ENCODE measurements at regions not wholly inside any gene's neighbourhood (a gene's known extent, or its start where the extent isn't known, plus 50 kb on each side); places are given as distances from the start of the nearest gene placed in this dataset.

- Histone ChIP-seq H3K27me3 (ENCODE audit: low read length) (no peaks in the 10 kb centered on the region), H3K9me3 (ENCODE audit: low read length) (no peaks in the 10 kb centered on the region), H3K36me3 (ENCODE audit: low read depth, low read length) (no peaks in the 10 kb centered on the region), H3K79me2 (ENCODE audit: low read length) (no peaks in the 10 kb centered on the region), H3K9me2 (replicated peaks; ENCODE audit: low read length) (no peaks in the 10 kb centered on the region), H3K4me1 (ENCODE audit: insufficient read depth, low read length) (peaks cover 30% of the 10 kb centered on the region), H4K20me1 (ENCODE audit: low read length) (no peaks in the 10 kb centered on the region), H3F3A (ENCODE audit: low read length, unreplicated experiment) (no peaks in the 10 kb centered on the region), H3K27ac (ENCODE audit: low read length) (no peak overlapping the region), H2AFZ (ENCODE audit: low read length) (no peak overlapping the region), H3K4me3 (ENCODE audit: low read length) (no peak overlapping the region), H3K9ac (ENCODE audit: low read length) (no peak overlapping the region), H3K4me2 (ENCODE audit: low read length) (no peak overlapping the region)
- POLR2A ChIA-PET (ENCODE audit: unreplicated experiment), result no interaction called here
- TF ChIP-seq EZH2phosphoT487 (IDR thresholded peaks at IDR 0.05; ENCODE audit: borderline replicate concordance, low read length) (no peak), CTCF (conservative IDR thresholded peaks at IDR 0.05; ENCODE audit: low read depth, low read length) (no peak), EZH2 (IDR thresholded peaks at IDR 0.05; ENCODE audit: low read length, unreplicated experiment) (no peak)
- ATAC-seq, result no peak
- DNase-seq, result no peak
- CTCF ChIA-PET, result no interaction called here
- no TSS peak for BruUV-seq (replicated peaks)
- intact Hi-C loops (cut with micrococcal nuclease), result no loop called here
Observed at GRCh38 chr2:145321344-145321743, 801.4 kb upstream of the ZEB2 start.

GRCh38 chr2:145316496-145316895 is 796.6 kb upstream of the ZEB2 start:
- Histone ChIP-seq H3F3A (ENCODE audit: low read length, unreplicated experiment) (no peaks in the 10 kb centered on the region), H2AFZ (ENCODE audit: low read length) (no peak overlapping the region), H3K79me2 (ENCODE audit: low read length) (no peaks in the 10 kb centered on the region), H3K4me3 (ENCODE audit: low read length) (no peak overlapping the region), H3K9me2 (replicated peaks; ENCODE audit: low read length) (no peaks in the 10 kb centered on the region), H4K20me1 (ENCODE audit: low read length) (no peaks in the 10 kb centered on the region), H3K36me3 (ENCODE audit: low read depth, low read length) (no peaks in the 10 kb centered on the region), H3K9ac (ENCODE audit: low read length) (no peak overlapping the region), H3K9me3 (ENCODE audit: low read length) (no peaks in the 10 kb centered on the region), H3K4me1 (ENCODE audit: insufficient read depth, low read length) (no peaks in the 10 kb centered on the region), H3K4me2 (ENCODE audit: low read length) (no peak overlapping the region), H3K27me3 (ENCODE audit: low read length) (no peaks in the 10 kb centered on the region), H3K27ac (ENCODE audit: low read length) (no peak overlapping the region)
- intact Hi-C loops (cut with micrococcal nuclease), result no loop called here
- ATAC-seq (no peak), DNase-seq (no peak)
- TF ChIP-seq EZH2phosphoT487 (IDR thresholded peaks at IDR 0.05; ENCODE audit: borderline replicate concordance, low read length) (no peak), CTCF (conservative IDR thresholded peaks at IDR 0.05; ENCODE audit: low read depth, low read length) (no peak), EZH2 (IDR thresholded peaks at IDR 0.05; ENCODE audit: low read length, unreplicated experiment) (no peak)
- no TSS peak for BruUV-seq (replicated peaks)
- ChIA-PET POLR2A (ENCODE audit: unreplicated experiment) (no interaction called here), CTCF (no interaction called here)

- ATAC-seq, result no peak
- H3K27ac ChIP-seq (ENCODE audit: low read length), result no peak overlapping the region
- H2AFZ ChIP-seq (ENCODE audit: low read length), result no peak overlapping the region
- no peak for TF ChIP-seq EZH2phosphoT487 (IDR thresholded peaks at IDR 0.05; ENCODE audit: borderline replicate concordance, low read length)
- TF ChIP-seq EZH2 (IDR thresholded peaks at IDR 0.05; ENCODE audit: low read length, unreplicated experiment), result no peak
- no peak for TF ChIP-seq CTCF (conservative IDR thresholded peaks at IDR 0.05; ENCODE audit: low read depth, low read length)
- no peaks in the 10 kb centered on the region for H3K36me3 ChIP-seq (ENCODE audit: low read depth, low read length)
- no peaks in the 10 kb centered on the region for H3K27me3 ChIP-seq (ENCODE audit: low read length)
- no peaks in the 10 kb centered on the region for H3K79me2 ChIP-seq (ENCODE audit: low read length)
- POLR2A ChIA-PET (ENCODE audit: unreplicated experiment), result no interaction called here
- H3F3A ChIP-seq (ENCODE audit: low read length, unreplicated experiment), result no peaks in the 10 kb centered on the region
- H3K4me3 ChIP-seq (ENCODE audit: low read length), result no peak overlapping the region
- intact Hi-C loops (cut with micrococcal nuclease), result no loop called here
- no peak overlapping the region for H3K4me2 ChIP-seq (ENCODE audit: low read length)
- H4K20me1 ChIP-seq (ENCODE audit: low read length), result no peaks in the 10 kb centered on the region
- H3K9ac ChIP-seq (ENCODE audit: low read length), result no peak overlapping the region
- H3K9me3 ChIP-seq (ENCODE audit: low read length), result no peaks in the 10 kb centered on the region
- no peak for DNase-seq
- BruUV-seq (replicated peaks), result no TSS peak
- CTCF ChIA-PET, result no interaction called here
- no peaks in the 10 kb centered on the region for H3K9me2 ChIP-seq (replicated peaks; ENCODE audit: low read length)
- no peaks in the 10 kb centered on the region for H3K4me1 ChIP-seq (ENCODE audit: insufficient read depth, low read length)
Observed at GRCh38 chr2:145315053-145315452, 795.1 kb upstream of the ZEB2 start.

Data from PC-3 (cell line).